Ascending aorta (tissue), 2 donors: ENCODE measurements at regions not wholly inside any gene's neighbourhood (a gene's known extent, or its start where the extent isn't known, plus 50 kb on each side); places are given as distances from the start of the nearest gene placed in this dataset.

Experiments
- DNase-seq, 2 donors: peaks; one replicate each; pipeline ENCODE4 v3.0.0-alpha.2; 2019; ENCODE audit warnings: low spot score in 2 of 2
- H3K27ac ChIP-seq, 2 donors: fragments of 200-600 bp; sonication (generic); one replicate each; pipeline ENCODE4 v1.5.1; 2016 to 2017; ENCODE audit warnings: mild to moderate bottlenecking in 1 of 2
- H3K27me3 ChIP-seq: fragments of 200-600 bp; sonication (generic); one replicate; pipeline ENCODE4 v1.5.1; 2017
- H3K36me3 ChIP-seq, 2 donors: fragments of 200-600 bp; sonication (generic); one replicate each; pipeline ENCODE4 v1.5.1; 2016
- H3K4me1 ChIP-seq, 2 donors: fragments of 200-600 bp; sonication (generic); one replicate each; pipeline ENCODE4 v1.5.1; 2016 to 2017; ENCODE audit warnings: mild to moderate bottlenecking in 1 of 2
- H3K4me3 ChIP-seq, 2 donors: fragments of 200-600 bp; sonication (generic); one replicate each; pipeline ENCODE4 v1.5.1; 2016 to 2017; ENCODE audit warnings: mild to moderate bottlenecking in 1 of 2
- H3K9me3 ChIP-seq, 2 donors: fragments of 200-600 bp; sonication (generic); one replicate each; pipeline ENCODE4 v1.5.1; 2016
- intact Hi-C: fragments of 100-400 bp; cut with DNase I; formaldehyde crosslinking; loops from one replicate; pipeline ENCODE4 v1.15.1; 2023
- TF ChIP-seq, protein P1 (sequence below), 3 experiments: fragments of 200-600 bp in 2 of 3; fragments of 450-650 bp in 1 of 3; sonication (generic) in 2 of 3; IDR thresholded peaks; one replicate each; pipeline ENCODE4 v1.5.1; 2016 to 2019; ENCODE audit warnings: antibody characterized with exemption in 3 of 3, mild to moderate bottlenecking in 1 of 3, moderate library complexity in 1 of 3

GRCh38 chr16:49017501-49017900 lies 264.1 kb downstream of the CBLN1 start:
- Histone ChIP-seq H3K27me3 (no peaks in the 10 kb centered on the region), H3K4me3 (no peak overlapping the region), H3K4me1 (no peaks in the 10 kb centered on the region), H3K36me3 (no peaks in the 10 kb centered on the region), H3K27ac (no peak overlapping the region), H3K9me3 (no peaks in the 10 kb centered on the region)
- intact Hi-C loops = no loop called here
- TF ChIP-seq, protein P1, sequence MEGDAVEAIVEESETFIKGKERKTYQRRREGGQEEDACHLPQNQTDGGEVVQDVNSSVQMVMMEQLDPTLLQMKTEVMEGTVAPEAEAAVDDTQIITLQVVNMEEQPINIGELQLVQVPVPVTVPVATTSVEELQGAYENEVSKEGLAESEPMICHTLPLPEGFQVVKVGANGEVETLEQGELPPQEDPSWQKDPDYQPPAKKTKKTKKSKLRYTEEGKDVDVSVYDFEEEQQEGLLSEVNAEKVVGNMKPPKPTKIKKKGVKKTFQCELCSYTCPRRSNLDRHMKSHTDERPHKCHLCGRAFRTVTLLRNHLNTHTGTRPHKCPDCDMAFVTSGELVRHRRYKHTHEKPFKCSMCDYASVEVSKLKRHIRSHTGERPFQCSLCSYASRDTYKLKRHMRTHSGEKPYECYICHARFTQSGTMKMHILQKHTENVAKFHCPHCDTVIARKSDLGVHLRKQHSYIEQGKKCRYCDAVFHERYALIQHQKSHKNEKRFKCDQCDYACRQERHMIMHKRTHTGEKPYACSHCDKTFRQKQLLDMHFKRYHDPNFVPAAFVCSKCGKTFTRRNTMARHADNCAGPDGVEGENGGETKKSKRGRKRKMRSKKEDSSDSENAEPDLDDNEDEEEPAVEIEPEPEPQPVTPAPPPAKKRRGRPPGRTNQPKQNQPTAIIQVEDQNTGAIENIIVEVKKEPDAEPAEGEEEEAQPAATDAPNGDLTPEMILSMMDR (IDR thresholded peaks at IDR 0.05) = no peak
- no peak for DNase-seq

- no peaks in the 10 kb centered on the region for H3K36me3 ChIP-seq
- no peaks in the 10 kb centered on the region for H3K9me3 ChIP-seq
- H3K27me3 ChIP-seq = no peaks in the 10 kb centered on the region
- intact Hi-C loops = no loop called here
- no peak overlapping the region for H3K27ac ChIP-seq
- H3K4me1 ChIP-seq = no peaks in the 10 kb centered on the region
- no peak overlapping the region for H3K4me3 ChIP-seq
- TF ChIP-seq, protein P1 (IDR thresholded peaks at IDR 0.05) = no peak
- no peak for DNase-seq
Observed at GRCh38 chr16:49016461-49016860, 265.2 kb downstream of the CBLN1 start.

- H3K27ac ChIP-seq = no peak overlapping the region
- H3K4me3 ChIP-seq = no peak overlapping the region
- intact Hi-C loops = no loop called here
- H3K27me3 ChIP-seq = no peaks in the 10 kb centered on the region
- H3K4me1 ChIP-seq = no peaks in the 10 kb centered on the region
- no peak for DNase-seq
- TF ChIP-seq, protein P1 (IDR thresholded peaks at IDR 0.05) = no peak
- no peaks in the 10 kb centered on the region for H3K36me3 ChIP-seq
- H3K9me3 ChIP-seq = no peaks in the 10 kb centered on the region
Observed at GRCh38 chr16:49015225-49015592, 266.4 kb downstream of the CBLN1 start.

- DNase-seq = no peak
- no peaks in the 10 kb centered on the region for H3K36me3 ChIP-seq
- no peak overlapping the region for H3K27ac ChIP-seq
- H3K4me1 ChIP-seq = no peaks in the 10 kb centered on the region
- intact Hi-C loops = no loop called here
- no peaks in the 10 kb centered on the region for H3K9me3 ChIP-seq
- TF ChIP-seq, protein P1 (IDR thresholded peaks at IDR 0.05) = no peak
- H3K27me3 ChIP-seq = no peaks in the 10 kb centered on the region
- H3K4me3 ChIP-seq = no peak overlapping the region
Observed at GRCh38 chr16:49014277-49015224, 267.1 kb downstream of the CBLN1 start.

DNA sequence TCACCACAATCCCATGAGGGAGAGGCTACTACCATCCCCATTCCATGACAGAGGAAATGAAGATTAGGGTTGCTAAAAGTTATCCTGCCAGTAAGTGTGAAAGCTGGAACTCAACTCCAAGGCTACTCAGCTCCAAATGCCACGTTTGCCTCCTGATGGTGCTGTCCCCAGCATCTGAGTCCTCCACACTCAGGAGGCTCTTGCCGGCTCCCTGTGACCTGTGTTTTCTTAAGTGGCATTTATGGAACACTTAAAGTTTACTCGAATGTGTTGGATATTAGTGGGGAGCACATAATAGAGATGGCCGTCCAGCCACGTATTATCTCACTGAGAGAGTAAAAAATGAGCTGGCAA lies 267.9 kb downstream of the CBLN1 start:
- Histone ChIP-seq H3K27ac (no peak overlapping the region), H3K27me3 (no peaks in the 10 kb centered on the region), H3K4me3 (no peak overlapping the region), H3K36me3 (no peaks in the 10 kb centered on the region), H3K9me3 (no peaks in the 10 kb centered on the region), H3K4me1 (no peaks in the 10 kb centered on the region)
- DNase-seq = no peak
- TF ChIP-seq, protein P1 (IDR thresholded peaks at IDR 0.05) = no peak
- intact Hi-C loops = no loop called here
